ENCODE measurements at regions not wholly inside any gene's neighbourhood (a gene's known extent, or its start where the extent isn't known, plus 50 kb on each side); places are given as distances from the start of the nearest gene placed in this dataset.

GRCh38 chr5:17891881-17892280, 257.6 kb downstream of the TAF11L14 start:
- no peak for TF ChIP-seq CTCF (IDR thresholded peaks at IDR 0.05)
- TF ChIP-seq POLR2A (IDR thresholded peaks at IDR 0.05), result no peak

Data from uterus (tissue), 2 donors.